Gastroesophageal sphincter (tissue), 4 donors: ENCODE measurements at regions not wholly inside any gene's neighbourhood (a gene's known extent, or its start where the extent isn't known, plus 50 kb on each side); places are given as distances from the start of the nearest gene placed in this dataset.

Source experiments
- ATAC-seq: fragments of 150-250 bp; one replicate; pipeline ENCODE4 v1.9.1; 2016; ENCODE audit warnings: mild to moderate bottlenecking, moderate library complexity
- H3K27ac ChIP-seq, 4 donors: fragments of 200-600 bp; sonication (generic) in 3 of 4; 1 replicate in 3 of 4; 2 replicates in 1 of 4; pipeline ENCODE4 v1.5.1; 2016 to 2019
- H3K27me3 ChIP-seq: fragments of 200-600 bp; sonication (generic); one replicate; pipeline ENCODE4 v1.5.1; 2019
- H3K36me3 ChIP-seq, 2 donors: fragments of 200-600 bp; sonication (generic); one replicate each; pipeline ENCODE4 v1.5.1; 2019; ENCODE audit warnings: control low read depth in 1 of 2
- H3K4me1 ChIP-seq, 3 donors: fragments of 200-600 bp; sonication (generic); 1 replicate in 2 of 3; 2 replicates in 1 of 3; pipeline ENCODE4 v1.5.1; 2016 to 2019; ENCODE audit warnings: control low read depth in 2 of 3
- H3K4me3 ChIP-seq, 2 donors: fragments of 200-600 bp; sonication (generic); one replicate each; pipeline ENCODE4 v1.5.1; 2019; ENCODE audit warnings: mild to moderate bottlenecking in 1 of 2, moderate library complexity in 1 of 2
- H3K9me3 ChIP-seq, 3 donors: fragments of 200-600 bp; sonication (generic); one replicate each; pipeline ENCODE4 v1.5.1; 2017 to 2019; ENCODE audit warnings: control low read depth in 2 of 3
- EP300 ChIP-seq: sonication (generic); formaldehyde crosslinking; IDR thresholded peaks from one replicate; pipeline ENCODE4 v1.6.1; 2017; ENCODE audit warnings: antibody characterized with exemption, mild to moderate bottlenecking
- POLR2A ChIP-seq, 2 donors: fragments of 450-650 bp; IDR thresholded peaks; one replicate each; pipeline ENCODE4 v1.6.1; 2017; ENCODE audit warnings: antibody characterized with exemption in 2 of 2, mild to moderate bottlenecking in 2 of 2, moderate library complexity in 1 of 2
- POLR2AphosphoS5 ChIP-seq: sonication (generic); formaldehyde crosslinking; IDR thresholded peaks from one replicate; pipeline ENCODE4 v1.6.1; 2017; ENCODE audit warnings: antibody characterized with exemption
- WGBS, 2 donors: methylation state at CpG; one replicate each; pipeline ENCODE4 v1.1.5; 2018; ENCODE audit warnings: low coverage in 1 of 2; 5-methylcytosine and 5-hydroxymethylcytosine counted together
- TF ChIP-seq, protein P1 (sequence below), 4 experiments: fragments of 200-600 bp in 2 of 4; fragments of 450-650 bp in 2 of 4; sonication (generic) in 1 of 4; IDR thresholded peaks; one replicate each; pipeline ENCODE4 v1.5.1; 2017 to 2019; ENCODE audit warnings: antibody characterized with exemption in 4 of 4, mild to moderate bottlenecking in 2 of 4, moderate library complexity in 2 of 4

DNA sequence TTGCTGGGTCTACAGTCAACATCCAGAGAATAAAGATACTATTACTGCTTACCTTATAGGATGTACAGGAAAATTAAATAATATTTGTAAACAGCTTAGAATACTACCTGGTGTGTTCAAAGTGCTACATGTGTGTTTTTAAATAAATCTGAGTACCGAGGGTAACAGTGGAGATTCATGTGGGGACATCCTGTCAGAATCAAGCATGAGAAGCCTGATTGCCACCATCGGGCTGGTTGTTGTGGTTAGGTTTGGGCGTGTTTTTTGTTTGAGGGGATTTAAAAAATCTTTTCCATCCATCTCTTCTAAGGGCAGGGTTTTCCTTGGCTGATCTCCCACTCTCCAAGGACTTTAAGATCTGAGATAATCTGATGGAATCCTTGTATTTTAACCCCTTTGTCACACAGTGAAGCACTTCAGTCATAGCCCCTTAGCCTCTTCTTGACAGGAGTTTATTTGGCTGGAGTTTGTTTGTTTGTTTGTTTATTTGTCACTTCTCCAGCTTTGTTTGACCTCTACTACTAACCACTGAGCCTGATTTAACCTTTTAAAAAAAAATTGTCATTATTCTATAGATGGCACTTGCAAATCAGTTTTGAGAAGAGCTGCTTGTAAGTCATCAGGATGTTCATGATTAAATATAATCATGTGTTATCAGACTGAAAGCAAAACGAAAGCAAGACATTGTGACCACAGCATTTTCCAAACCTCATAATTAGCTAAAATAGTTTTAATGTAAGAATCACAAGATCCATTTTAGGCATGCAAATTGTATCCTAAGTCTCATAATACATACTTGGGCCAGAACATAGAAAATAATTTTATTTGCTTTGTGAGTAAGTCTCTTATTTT lies 72.8 kb upstream of the RARB start:
- 56 to 71% methylated on average over 3 to 4 of the region's 4 CpGs for WGBS, 2 donors
- TF ChIP-seq, protein P1, sequence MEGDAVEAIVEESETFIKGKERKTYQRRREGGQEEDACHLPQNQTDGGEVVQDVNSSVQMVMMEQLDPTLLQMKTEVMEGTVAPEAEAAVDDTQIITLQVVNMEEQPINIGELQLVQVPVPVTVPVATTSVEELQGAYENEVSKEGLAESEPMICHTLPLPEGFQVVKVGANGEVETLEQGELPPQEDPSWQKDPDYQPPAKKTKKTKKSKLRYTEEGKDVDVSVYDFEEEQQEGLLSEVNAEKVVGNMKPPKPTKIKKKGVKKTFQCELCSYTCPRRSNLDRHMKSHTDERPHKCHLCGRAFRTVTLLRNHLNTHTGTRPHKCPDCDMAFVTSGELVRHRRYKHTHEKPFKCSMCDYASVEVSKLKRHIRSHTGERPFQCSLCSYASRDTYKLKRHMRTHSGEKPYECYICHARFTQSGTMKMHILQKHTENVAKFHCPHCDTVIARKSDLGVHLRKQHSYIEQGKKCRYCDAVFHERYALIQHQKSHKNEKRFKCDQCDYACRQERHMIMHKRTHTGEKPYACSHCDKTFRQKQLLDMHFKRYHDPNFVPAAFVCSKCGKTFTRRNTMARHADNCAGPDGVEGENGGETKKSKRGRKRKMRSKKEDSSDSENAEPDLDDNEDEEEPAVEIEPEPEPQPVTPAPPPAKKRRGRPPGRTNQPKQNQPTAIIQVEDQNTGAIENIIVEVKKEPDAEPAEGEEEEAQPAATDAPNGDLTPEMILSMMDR (IDR thresholded peaks at IDR 0.05) = no peak
- no peak for TF ChIP-seq POLR2AphosphoS5
- TF ChIP-seq EP300 = no peak
- no peak for TF ChIP-seq POLR2A (IDR thresholded peaks at IDR 0.05)
- Histone ChIP-seq H3K4me1 (no peaks in the 10 kb centered on the region), H3K9me3 (no peaks in the 10 kb centered on the region), H3K36me3 (no peaks in the 10 kb centered on the region), H3K27ac (no peak overlapping the region), H3K27me3 (no peaks in the 10 kb centered on the region), H3K4me3 (no peak overlapping the region)
- no peak for ATAC-seq

DNA sequence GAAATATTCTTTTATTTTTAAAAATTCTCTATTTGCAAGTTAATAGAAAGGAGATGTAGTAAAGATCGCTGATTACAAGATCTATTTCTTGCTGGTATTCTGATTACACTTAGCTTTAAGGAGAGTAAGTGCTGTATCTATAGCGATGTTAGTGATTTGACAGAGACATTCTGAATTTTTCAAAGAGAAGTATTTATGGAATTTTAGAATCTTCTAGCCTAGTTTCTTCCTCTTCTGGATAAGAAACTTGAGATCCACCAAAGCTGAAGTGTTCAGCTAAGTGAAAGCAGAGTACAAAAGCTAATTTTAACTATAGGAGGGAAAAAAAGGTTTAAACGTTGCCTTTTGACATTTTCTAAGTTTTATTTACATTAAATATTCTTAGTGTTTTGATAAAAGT lies 72.1 kb upstream of the RARB start:
- ATAC-seq = no peak
- H3K4me3 ChIP-seq = no peak overlapping the region
- no peaks in the 10 kb centered on the region for H3K27me3 ChIP-seq
- WGBS, 2 donors = 47 to 62% methylated on average over 3 of the region's 3 CpGs
- no peaks in the 10 kb centered on the region for H3K36me3 ChIP-seq
- TF ChIP-seq POLR2AphosphoS5 = no peak
- TF ChIP-seq, protein P1 (IDR thresholded peaks at IDR 0.05) = no peak
- TF ChIP-seq POLR2A (IDR thresholded peaks at IDR 0.05) = no peak
- no peak for TF ChIP-seq EP300
- no peaks in the 10 kb centered on the region for H3K4me1 ChIP-seq
- no peak overlapping the region for H3K27ac ChIP-seq
- no peaks in the 10 kb centered on the region for H3K9me3 ChIP-seq

DNA sequence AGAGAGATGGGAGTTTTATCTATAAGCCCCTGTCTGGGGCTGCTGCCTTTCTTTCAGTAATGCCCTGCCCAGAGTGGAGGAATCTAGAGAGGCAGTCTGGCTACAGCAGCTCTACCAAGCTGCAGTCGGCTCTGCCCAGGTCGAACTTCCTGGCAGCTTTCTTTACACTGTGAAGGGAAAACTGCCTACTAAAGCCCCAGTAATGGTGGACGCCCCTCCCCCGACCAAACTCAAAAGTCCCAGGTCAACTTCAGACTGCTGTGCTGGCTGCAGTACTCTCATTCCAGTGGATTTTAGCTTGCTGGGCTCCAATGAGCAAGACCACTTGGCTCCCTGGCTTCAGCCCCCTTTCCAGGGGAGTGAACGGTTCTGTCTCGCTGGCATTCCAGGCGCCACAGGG lies 65.9 kb upstream of the RARB start:
- WGBS, 2 donors = 83 to 100% methylated on average over 1 of the region's 7 CpGs
- Histone ChIP-seq H3K4me1 (no peaks in the 10 kb centered on the region), H3K27me3 (no peaks in the 10 kb centered on the region), H3K27ac (no peak overlapping the region), H3K4me3 (no peak overlapping the region), H3K36me3 (no peaks in the 10 kb centered on the region), H3K9me3 (no peaks in the 10 kb centered on the region)
- ATAC-seq = no peak
- TF ChIP-seq, protein P1 (IDR thresholded peaks at IDR 0.05) = no peak
- no peak for TF ChIP-seq POLR2A (IDR thresholded peaks at IDR 0.05)
- TF ChIP-seq POLR2AphosphoS5 = no peak
- no peak for TF ChIP-seq EP300

DNA sequence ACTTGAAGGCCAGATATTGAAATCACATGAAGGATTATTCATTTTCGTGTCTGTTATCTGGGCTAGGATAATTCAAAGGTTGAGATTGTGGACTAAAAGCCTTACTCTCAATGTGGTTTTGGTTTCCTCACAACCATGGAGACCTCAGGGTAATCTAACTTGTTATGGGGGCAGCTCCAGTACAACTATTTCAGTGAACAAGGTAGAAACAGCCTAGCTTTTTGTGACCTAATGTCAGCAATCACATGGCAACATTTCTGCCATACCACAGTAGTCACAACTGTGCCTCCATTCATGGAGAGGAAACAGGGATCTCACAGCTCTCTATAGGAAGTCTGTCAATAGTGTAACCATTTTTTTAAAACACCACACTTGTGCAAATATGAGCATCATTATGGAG lies 62.4 kb upstream of the RARB start:
- no peak for TF ChIP-seq EP300
- TF ChIP-seq POLR2A (IDR thresholded peaks at IDR 0.05) = no peak
- TF ChIP-seq, protein P1 (IDR thresholded peaks at IDR 0.05) = no peak
- TF ChIP-seq POLR2AphosphoS5 = no peak

DNA sequence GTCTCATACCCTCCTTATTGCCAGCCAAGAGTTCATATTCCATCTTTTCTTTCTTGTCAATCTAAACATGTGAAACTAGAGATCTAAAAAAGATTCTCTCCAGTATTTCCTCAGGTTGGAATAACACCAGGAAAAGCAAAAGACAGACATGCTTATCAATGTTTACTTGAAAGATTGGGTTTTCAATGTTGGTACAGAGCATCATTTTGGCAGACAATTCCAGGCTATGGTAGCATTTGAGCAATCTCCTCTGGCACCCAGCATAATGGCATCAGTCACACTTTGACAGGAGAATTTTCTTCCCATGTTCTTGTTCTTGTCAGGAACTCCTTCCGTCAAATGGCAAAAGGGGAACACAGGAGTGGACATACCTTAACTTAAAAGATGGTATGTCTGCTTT lies 61.0 kb upstream of the RARB start:
- WGBS, 2 donors = 73% methylated on average over 1 of the region's 1 CpG; no CpG with 5 or more reads in 1 of the 2 donors
- H3K36me3 ChIP-seq = no peaks in the 10 kb centered on the region

More for the DNA sequence above, 62.4 kb upstream of the RARB start:
- Histone ChIP-seq H3K27me3 (no peaks in the 10 kb centered on the region), H3K27ac (no peak overlapping the region), H3K4me3 (no peak overlapping the region), H3K4me1 (no peaks in the 10 kb centered on the region), H3K9me3 (no peaks in the 10 kb centered on the region), H3K36me3 (no peaks in the 10 kb centered on the region)
- no peak for ATAC-seq
- 80 to 88% methylated on average over 1 of the region's 1 CpG for WGBS, 2 donors

More for the DNA sequence above, 61.0 kb upstream of the RARB start:
- H3K27ac ChIP-seq = no peak overlapping the region
- H3K27me3 ChIP-seq = no peaks in the 10 kb centered on the region
- no peak overlapping the region for H3K4me3 ChIP-seq
- no peak for TF ChIP-seq POLR2A (IDR thresholded peaks at IDR 0.05)
- TF ChIP-seq, protein P1 (IDR thresholded peaks at IDR 0.05) = no peak
- TF ChIP-seq POLR2AphosphoS5 = no peak
- TF ChIP-seq EP300 = no peak
- H3K4me1 ChIP-seq = no peaks in the 10 kb centered on the region
- ATAC-seq = no peak
- no peaks in the 10 kb centered on the region for H3K9me3 ChIP-seq
